GM12864 (cell line): ENCODE measurements at regions not wholly inside any gene's neighbourhood (a gene's known extent, or its start where the extent isn't known, plus 50 kb on each side); places are given as distances from the start of the nearest gene placed in this dataset.

Source experiments
- DNase-seq: peaks from one replicate; pipeline ENCODE4 v3.0.0-alpha.2; 2011; ENCODE audit warnings: low read depth
- H3K4me3 ChIP-seq: 2 replicates; pipeline ENCODE4 v1.5.1; 2011; ENCODE audit warnings: mild to moderate bottlenecking, low read depth, low read length, control low read depth
- TF ChIP-seq, protein P1 (sequence below): IDR thresholded peaks from 2 replicates; pipeline ENCODE4 v1.5.1; 2011; ENCODE audit warnings: low read depth, mild to moderate bottlenecking, moderate library complexity, low read length, control low read depth, inconsistent platforms; ENCODE audit errors: missing control alignments

DNA sequence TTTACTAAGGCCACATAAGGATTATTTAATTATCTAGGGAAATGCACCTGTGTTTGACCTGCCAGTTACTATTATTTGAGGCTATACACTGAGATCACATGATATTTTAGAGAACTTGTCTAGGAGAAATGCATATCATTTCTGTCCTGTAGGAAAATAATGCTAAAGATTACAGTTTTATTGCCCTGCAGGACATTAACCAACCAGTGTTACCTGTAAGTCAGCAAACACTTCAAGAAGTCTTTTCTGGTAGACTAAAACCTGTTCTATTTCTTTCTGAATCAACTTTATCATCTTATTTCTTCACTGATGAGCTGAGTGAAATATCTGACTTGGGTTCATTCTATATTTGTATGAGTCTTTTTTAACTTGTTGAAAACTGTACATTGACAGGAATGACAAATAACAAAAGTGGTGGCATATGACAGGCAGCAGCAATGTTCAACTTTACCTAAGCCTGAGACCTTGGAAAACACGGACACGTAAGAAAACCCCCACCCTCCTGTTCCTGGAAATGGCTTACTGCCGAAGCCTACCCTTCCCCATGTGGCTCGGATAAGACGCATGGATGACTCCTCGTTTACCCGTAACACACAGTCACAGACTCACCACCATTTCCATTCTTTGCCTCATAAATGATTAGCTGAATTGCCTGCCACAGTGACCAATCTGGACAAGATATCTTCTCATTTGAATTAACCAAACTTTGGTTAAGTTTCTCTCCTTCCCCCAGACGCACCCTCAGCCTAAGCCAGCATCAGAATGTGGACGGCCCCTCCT, 118.0 kb upstream of the CD93 start:
- no peak overlapping the region for H3K4me3 ChIP-seq
- TF ChIP-seq, protein P1, sequence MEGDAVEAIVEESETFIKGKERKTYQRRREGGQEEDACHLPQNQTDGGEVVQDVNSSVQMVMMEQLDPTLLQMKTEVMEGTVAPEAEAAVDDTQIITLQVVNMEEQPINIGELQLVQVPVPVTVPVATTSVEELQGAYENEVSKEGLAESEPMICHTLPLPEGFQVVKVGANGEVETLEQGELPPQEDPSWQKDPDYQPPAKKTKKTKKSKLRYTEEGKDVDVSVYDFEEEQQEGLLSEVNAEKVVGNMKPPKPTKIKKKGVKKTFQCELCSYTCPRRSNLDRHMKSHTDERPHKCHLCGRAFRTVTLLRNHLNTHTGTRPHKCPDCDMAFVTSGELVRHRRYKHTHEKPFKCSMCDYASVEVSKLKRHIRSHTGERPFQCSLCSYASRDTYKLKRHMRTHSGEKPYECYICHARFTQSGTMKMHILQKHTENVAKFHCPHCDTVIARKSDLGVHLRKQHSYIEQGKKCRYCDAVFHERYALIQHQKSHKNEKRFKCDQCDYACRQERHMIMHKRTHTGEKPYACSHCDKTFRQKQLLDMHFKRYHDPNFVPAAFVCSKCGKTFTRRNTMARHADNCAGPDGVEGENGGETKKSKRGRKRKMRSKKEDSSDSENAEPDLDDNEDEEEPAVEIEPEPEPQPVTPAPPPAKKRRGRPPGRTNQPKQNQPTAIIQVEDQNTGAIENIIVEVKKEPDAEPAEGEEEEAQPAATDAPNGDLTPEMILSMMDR: no peak
- DNase-seq: no peak

DNA sequence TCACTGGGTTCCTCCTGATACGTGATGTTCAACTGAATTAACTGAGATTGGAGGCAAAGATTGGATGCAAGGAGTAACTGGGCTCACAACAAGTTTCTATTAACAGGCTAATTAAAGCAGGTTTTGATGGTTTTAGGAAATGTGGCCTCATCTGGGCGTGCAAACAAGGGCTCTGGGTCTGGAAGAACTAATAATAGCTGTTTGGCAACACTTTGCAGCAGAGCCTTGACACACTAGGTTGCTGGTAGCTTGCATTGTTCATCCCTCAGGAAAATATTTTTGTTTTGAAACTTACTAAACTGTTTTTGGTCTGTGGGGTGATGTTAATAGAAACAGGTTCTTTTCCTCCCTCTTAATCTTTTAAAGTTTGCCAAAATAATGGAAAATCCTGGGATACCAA, 117.2 kb upstream of the CD93 start:
- TF ChIP-seq, protein P1: no peak
- H3K4me3 ChIP-seq: no peak overlapping the region
- DNase-seq: no peak

DNA sequence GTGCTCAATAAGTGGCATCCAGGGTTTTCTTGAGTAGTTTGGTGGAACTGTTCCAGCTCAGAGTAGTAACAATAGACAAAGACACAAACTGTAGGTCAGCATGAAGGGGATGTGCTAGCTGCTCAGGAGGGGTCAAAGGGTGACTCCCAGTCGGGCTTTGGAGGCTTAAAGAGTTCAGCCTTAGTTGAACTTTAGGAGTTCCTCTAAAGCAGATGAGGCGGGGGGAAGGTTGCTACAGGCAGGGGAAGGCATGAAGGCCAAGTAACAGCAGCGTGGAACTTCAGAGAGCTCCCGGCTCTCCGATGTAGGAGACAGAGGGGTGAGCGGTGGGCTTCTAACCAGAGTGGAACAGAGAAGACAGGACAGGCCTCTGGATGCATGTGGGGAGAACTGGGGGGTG, 115.5 kb upstream of the CD93 start:
- TF ChIP-seq, protein P1: no peak
- no peak for DNase-seq
- H3K4me3 ChIP-seq: no peak overlapping the region

- DNase-seq: no peak
- H3K4me3 ChIP-seq: no peak overlapping the region
- TF ChIP-seq, protein P1: peak; percentile 39
Observed at GRCh38 chr20:23200914-23201313, 114.8 kb upstream of the CD93 start.

- H3K4me3 ChIP-seq: no peak overlapping the region
- TF ChIP-seq, protein P1: no peak
- no peak for DNase-seq
Observed at GRCh38 chr20:23200413-23200812, 114.3 kb upstream of the CD93 start.

- TF ChIP-seq, protein P1: no peak
- no peak overlapping the region for H3K4me3 ChIP-seq
- no peak for DNase-seq
Observed at GRCh38 chr20:23199356-23199755, 113.2 kb upstream of the CD93 start.

DNA sequence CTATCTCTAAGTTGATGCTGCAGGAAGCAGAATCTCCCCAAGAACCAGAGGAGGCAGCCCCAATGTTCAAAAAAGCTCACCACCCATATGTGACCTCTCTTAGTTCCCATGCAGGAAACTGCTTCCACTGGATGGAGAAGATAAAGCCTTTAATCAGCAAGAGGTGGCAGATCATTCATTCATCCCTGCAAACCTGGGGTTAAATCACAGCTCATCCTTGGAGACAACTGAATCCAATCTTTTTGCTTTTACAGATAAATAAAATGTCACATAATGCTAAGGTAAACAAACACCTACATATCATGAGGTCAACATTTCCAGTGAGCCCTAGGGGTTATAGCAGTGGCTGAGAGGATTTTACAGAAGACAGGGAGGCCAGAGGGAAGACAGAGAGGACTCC, 112.7 kb upstream of the CD93 start:
- TF ChIP-seq, protein P1: no peak
- DNase-seq: no peak
- H3K4me3 ChIP-seq: no peak overlapping the region
